A549 (cell line): ENCODE measurements at regions not wholly inside any gene's neighbourhood (a gene's known extent, or its start where the extent isn't known, plus 50 kb on each side); places are given as distances from the start of the nearest gene placed in this dataset.

Experiments
- EP300 ChIP-seq, 2 experiments: fragments of >200 bp; sonication (Bioruptor Twin); formaldehyde crosslinking; IDR thresholded peaks; 2 replicates in 1 of 2; 3 replicates in 1 of 2; pipeline ENCODE4 v1.6.1; 2016 to 2017
- ESRRA ChIP-seq: fragments of 150-350 bp; IDR thresholded peaks from 2 replicates; pipeline ENCODE4 v1.6.1; 2014; ENCODE audit warnings: mild to moderate bottlenecking, low read length, borderline replicate concordance
- MAFK ChIP-seq: fragments of 450-650 bp; IDR thresholded peaks from 2 replicates; pipeline ENCODE4 v1.6.1; 2014; ENCODE audit not compliant: partially characterized antibody
- POLR2A ChIP-seq: IDR thresholded peaks from 2 replicates; pipeline ENCODE4 v1.6.1; 2012; ENCODE audit warnings: mild to moderate bottlenecking, low read length
- TF ChIP-seq, protein P1 (sequence below): fragments of 250-450 bp; sonication (Bioruptor Pico); IDR thresholded peaks from 2 replicates; pipeline ENCODE4 v1.5.0; 2021; ENCODE audit warnings: mild to moderate bottlenecking, moderate library complexity, borderline replicate concordance
- TF ChIP-seq, protein P2 (sequence below): fragments of >200 bp; sonication (Bioruptor Twin); formaldehyde crosslinking; IDR thresholded peaks from 3 replicates; pipeline ENCODE4 v1.5.1; 2016

DNA sequence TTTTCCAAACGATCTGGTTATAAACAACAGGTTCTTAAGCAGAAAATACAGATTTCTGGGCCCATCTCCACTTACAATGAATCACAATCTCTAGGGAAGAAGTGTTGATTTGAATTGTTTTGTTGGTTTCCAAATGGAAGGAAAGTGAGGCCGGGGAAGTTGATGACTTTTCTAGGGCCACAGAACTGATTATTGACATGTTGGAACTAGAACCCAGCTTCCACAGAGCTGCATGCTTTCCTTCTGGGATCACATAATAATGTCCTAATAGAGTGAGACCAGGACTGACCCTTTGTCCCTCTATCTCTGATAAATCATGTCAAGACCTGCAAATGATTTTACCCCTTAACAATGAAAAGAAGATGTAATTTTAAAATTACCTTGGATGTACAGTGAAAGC lies 332.2 kb downstream of the OSR1 start:
- TF ChIP-seq ESRRA (no peak), MAFK (no peak), EP300 (IDR thresholded peaks at IDR 0.05) (no peak), POLR2A (no peak)
- TF ChIP-seq, protein P1, sequence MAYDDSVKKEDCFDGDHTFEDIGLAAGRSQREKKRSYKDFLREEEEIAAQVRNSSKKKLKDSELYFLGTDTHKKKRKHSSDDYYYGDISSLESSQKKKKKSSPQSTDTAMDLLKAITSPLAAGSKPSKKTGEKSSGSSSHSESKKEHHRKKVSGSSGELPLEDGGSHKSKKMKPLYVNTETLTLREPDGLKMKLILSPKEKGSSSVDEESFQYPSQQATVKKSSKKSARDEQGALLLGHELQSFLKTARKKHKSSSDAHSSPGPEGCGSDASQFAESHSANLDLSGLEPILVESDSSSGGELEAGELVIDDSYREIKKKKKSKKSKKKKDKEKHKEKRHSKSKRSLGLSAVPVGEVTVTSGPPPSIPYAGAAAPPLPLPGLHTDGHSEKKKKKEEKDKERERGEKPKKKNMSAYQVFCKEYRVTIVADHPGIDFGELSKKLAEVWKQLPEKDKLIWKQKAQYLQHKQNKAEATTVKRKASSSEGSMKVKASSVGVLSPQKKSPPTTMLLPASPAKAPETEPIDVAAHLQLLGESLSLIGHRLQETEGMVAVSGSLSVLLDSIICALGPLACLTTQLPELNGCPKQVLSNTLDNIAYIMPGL (CRISPR knock-in tag) = no peak
- TF ChIP-seq, protein P2, sequence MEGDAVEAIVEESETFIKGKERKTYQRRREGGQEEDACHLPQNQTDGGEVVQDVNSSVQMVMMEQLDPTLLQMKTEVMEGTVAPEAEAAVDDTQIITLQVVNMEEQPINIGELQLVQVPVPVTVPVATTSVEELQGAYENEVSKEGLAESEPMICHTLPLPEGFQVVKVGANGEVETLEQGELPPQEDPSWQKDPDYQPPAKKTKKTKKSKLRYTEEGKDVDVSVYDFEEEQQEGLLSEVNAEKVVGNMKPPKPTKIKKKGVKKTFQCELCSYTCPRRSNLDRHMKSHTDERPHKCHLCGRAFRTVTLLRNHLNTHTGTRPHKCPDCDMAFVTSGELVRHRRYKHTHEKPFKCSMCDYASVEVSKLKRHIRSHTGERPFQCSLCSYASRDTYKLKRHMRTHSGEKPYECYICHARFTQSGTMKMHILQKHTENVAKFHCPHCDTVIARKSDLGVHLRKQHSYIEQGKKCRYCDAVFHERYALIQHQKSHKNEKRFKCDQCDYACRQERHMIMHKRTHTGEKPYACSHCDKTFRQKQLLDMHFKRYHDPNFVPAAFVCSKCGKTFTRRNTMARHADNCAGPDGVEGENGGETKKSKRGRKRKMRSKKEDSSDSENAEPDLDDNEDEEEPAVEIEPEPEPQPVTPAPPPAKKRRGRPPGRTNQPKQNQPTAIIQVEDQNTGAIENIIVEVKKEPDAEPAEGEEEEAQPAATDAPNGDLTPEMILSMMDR = no peak
